ENCODE measurements at regions not wholly inside any gene's neighbourhood (a gene's known extent, or its start where the extent isn't known, plus 50 kb on each side); places are given as distances from the start of the nearest gene placed in this dataset.
"Not testable (repeated sequence)": the region's sequence is repeated elsewhere in the genome, so short reads cannot be mapped to it uniquely, and the experiment has no call there.

GRCh38 chr21:27034796-27035195, 67.9 kb upstream of the ADAMTS5 start:
- Histone ChIP-seq H3K27ac (ENCODE audit: insufficient read depth in 1 of 2, low read depth in 1 of 2, low read length in 2 of 2, poor library complexity in 1 of 2, severe bottlenecking in 2 of 2) (no peak overlapping the region), H3K4me3 (ENCODE audit: control insufficient read depth in 1 of 7, extremely low read depth in 1 of 7, insufficient read depth in 4 of 7, low read depth in 2 of 7, low read length in 6 of 7) (no peak overlapping the region), H3K27me3 (replicated peaks in 2 of 5; ENCODE audit: control insufficient read depth in 4 of 5, insufficient read depth in 5 of 5, low read length in 4 of 5) (no peaks in the 10 kb centered on the region), H3K9me3 (ENCODE audit: control extremely low read depth in 1 of 5, control insufficient read depth in 4 of 5, insufficient read depth in 2 of 5, low read depth in 1 of 5, low read length in 4 of 5) (no peaks in the 10 kb centered on the region), H3K36me3 (ENCODE audit: control insufficient read depth in 4 of 4, insufficient read depth in 4 of 4, low read length in 3 of 4) (no peaks in the 10 kb centered on the region), H3K4me1 (ENCODE audit: control extremely low read depth in 1 of 4, control insufficient read depth in 4 of 4, insufficient read depth in 4 of 4, low read length in 3 of 4) (no peaks in the 10 kb centered on the region)
- no CpG with 5 or more reads among the region's 1 CpG for WGBS (ENCODE audit: insufficient coverage)
- ChIA-PET POLR2A (no interaction called here), CTCF (no interaction called here)
- DNase-seq: no peak

DNA sequence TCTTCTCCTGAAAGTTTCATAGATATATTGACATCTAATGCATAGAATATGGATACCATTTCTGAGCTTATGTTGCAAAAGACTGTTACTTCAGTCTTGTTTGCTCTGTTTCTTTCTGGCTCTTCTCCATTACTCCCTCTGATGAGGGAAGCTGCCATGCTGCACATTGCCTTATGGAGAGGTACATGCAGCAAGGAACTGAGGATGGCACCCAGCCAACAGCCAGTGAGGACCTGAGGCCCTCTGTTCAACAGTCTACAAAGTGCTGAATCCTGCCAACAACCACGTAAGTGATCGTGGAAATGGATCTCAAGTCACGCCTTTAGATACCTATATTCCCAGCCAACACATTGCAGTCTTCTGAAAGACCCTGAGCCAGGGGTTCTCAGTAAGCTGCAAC, 66.6 kb upstream of the ADAMTS5 start:
- Histone ChIP-seq H3K36me3 (ENCODE audit: control insufficient read depth in 4 of 4, insufficient read depth in 4 of 4, low read length in 3 of 4) (no peaks in the 10 kb centered on the region), H3K27me3 (replicated peaks in 2 of 5; ENCODE audit: control insufficient read depth in 4 of 5, insufficient read depth in 5 of 5, low read length in 4 of 5) (no peaks in the 10 kb centered on the region), H3K27ac (ENCODE audit: insufficient read depth in 1 of 2, low read depth in 1 of 2, low read length in 2 of 2, poor library complexity in 1 of 2, severe bottlenecking in 2 of 2) (no peak overlapping the region), H3K9me3 (ENCODE audit: control extremely low read depth in 1 of 5, control insufficient read depth in 4 of 5, insufficient read depth in 2 of 5, low read depth in 1 of 5, low read length in 4 of 5) (no peaks in the 10 kb centered on the region), H3K4me1 (ENCODE audit: control extremely low read depth in 1 of 4, control insufficient read depth in 4 of 4, insufficient read depth in 4 of 4, low read length in 3 of 4) (no peaks in the 10 kb centered on the region), H3K4me3 (ENCODE audit: control insufficient read depth in 1 of 7, extremely low read depth in 1 of 7, insufficient read depth in 4 of 7, low read depth in 2 of 7, low read length in 6 of 7) (no peak overlapping the region)
- ChIA-PET CTCF (no interaction called here), POLR2A (no interaction called here)
- whole genome bisulfite sequencing (ENCODE audit: insufficient coverage): no CpG with 5 or more reads among the region's 3 CpGs
- DNase-seq: no peak

DNA sequence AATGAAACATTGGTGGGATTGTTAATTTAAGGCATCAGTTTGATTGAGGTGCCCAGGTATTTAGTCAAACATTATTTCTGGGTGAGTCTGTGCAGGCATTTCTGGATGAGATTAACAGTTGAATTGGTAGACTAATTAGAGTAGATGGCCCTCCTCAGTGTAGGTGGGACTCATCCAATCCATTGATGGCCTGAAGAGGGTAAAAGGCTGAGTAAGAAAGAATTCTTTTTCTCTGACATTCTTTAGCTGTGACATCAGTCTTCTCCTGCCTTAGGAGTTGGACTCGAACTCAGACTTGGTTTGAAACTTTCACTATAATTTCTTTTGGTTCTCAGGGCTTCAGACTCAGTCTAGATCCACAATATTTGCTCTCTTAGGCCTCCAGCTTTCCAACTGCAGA, 59.6 kb upstream of the ADAMTS5 start:
- Histone ChIP-seq H3K36me3 (ENCODE audit: control insufficient read depth in 4 of 4, insufficient read depth in 4 of 4, low read length in 3 of 4) (no peaks in the 10 kb centered on the region), H3K27ac (ENCODE audit: insufficient read depth in 1 of 2, low read depth in 1 of 2, low read length in 2 of 2, poor library complexity in 1 of 2, severe bottlenecking in 2 of 2) (no peak overlapping the region), H3K4me3 (ENCODE audit: control insufficient read depth in 1 of 7, extremely low read depth in 1 of 7, insufficient read depth in 4 of 7, low read depth in 2 of 7, low read length in 6 of 7) (no peak overlapping the region), H3K4me1 (ENCODE audit: control extremely low read depth in 1 of 4, control insufficient read depth in 4 of 4, insufficient read depth in 4 of 4, low read length in 3 of 4) (no peaks in the 10 kb centered on the region), H3K27me3 (replicated peaks in 2 of 5; ENCODE audit: control insufficient read depth in 4 of 5, insufficient read depth in 5 of 5, low read length in 4 of 5) (no peaks in the 10 kb centered on the region), H3K9me3 (ENCODE audit: control extremely low read depth in 1 of 5, control insufficient read depth in 4 of 5, insufficient read depth in 2 of 5, low read depth in 1 of 5, low read length in 4 of 5) (no peaks in the 10 kb centered on the region)
- CTCF ChIA-PET: no interaction called here
- 67% methylated on average over 1 of the region's 1 CpG for WGBS (ENCODE audit: insufficient coverage)
- POLR2A ChIA-PET: no interaction called here
- no peak for DNase-seq

- H3K4me1 ChIP-seq (ENCODE audit: control extremely low read depth in 1 of 4, control insufficient read depth in 4 of 4, insufficient read depth in 4 of 4, low read length in 3 of 4); DNase-seq; POLR2A ChIA-PET; H3K9me3 ChIP-seq (ENCODE audit: control extremely low read depth in 1 of 5, control insufficient read depth in 4 of 5, insufficient read depth in 2 of 5, low read depth in 1 of 5, low read length in 4 of 5); H3K36me3 ChIP-seq (ENCODE audit: control insufficient read depth in 4 of 4, insufficient read depth in 4 of 4, low read length in 3 of 4); H3K27me3 ChIP-seq (replicated peaks in 2 of 5; ENCODE audit: control insufficient read depth in 4 of 5, insufficient read depth in 5 of 5, low read length in 4 of 5); CTCF ChIA-PET; H3K4me3 ChIP-seq (ENCODE audit: control insufficient read depth in 1 of 7, extremely low read depth in 1 of 7, insufficient read depth in 4 of 7, low read depth in 2 of 7, low read length in 6 of 7); H3K27ac ChIP-seq (ENCODE audit: insufficient read depth in 1 of 2, low read depth in 1 of 2, low read length in 2 of 2, poor library complexity in 1 of 2, severe bottlenecking in 2 of 2): not testable (repeated sequence)
- WGBS (ENCODE audit: insufficient coverage): 50% methylated on average over 1 of the region's 10 CpGs
These were observed 58.8 kb upstream of the ADAMTS5 start for GRCh38 chr21:27025708-27026107.

- POLR2A ChIA-PET: no interaction called here
These were observed 58.1 kb upstream of the ADAMTS5 start for GRCh38 chr21:27024971-27025370.

DNA sequence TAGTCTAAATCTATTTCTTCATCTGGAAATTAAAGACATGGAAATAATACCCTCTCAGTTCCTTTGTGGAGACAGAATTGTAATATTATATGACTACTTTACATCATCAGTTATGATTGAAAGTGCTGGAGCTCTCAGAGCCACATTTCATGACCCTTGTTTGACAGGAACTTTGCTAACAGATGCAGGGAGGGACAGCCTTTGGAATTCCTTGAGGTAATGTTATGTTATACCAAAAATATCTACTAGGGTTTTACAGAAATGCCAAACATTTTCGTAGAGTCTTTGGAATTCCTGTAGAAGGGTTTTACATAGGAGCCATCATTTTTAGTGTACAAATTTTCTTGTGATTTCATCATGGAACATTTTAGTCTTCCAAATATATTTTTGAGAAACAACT, 57.4 kb upstream of the ADAMTS5 start:
- no CpG with 5 or more reads among the region's 1 CpG for WGBS (ENCODE audit: insufficient coverage)
- H3K9me3 ChIP-seq (ENCODE audit: control extremely low read depth in 1 of 5, control insufficient read depth in 4 of 5, insufficient read depth in 2 of 5, low read depth in 1 of 5, low read length in 4 of 5): no peaks in the 10 kb centered on the region
- H3K4me1 ChIP-seq (ENCODE audit: control extremely low read depth in 1 of 4, control insufficient read depth in 4 of 4, insufficient read depth in 4 of 4, low read length in 3 of 4): no peaks in the 10 kb centered on the region
- ChIA-PET CTCF (no interaction called here), POLR2A (no interaction called here)
- no peaks in the 10 kb centered on the region for H3K27me3 ChIP-seq (replicated peaks in 2 of 5; ENCODE audit: control insufficient read depth in 4 of 5, insufficient read depth in 5 of 5, low read length in 4 of 5)
- H3K4me3 ChIP-seq (ENCODE audit: control insufficient read depth in 1 of 7, extremely low read depth in 1 of 7, insufficient read depth in 4 of 7, low read depth in 2 of 7, low read length in 6 of 7): no peak overlapping the region
- DNase-seq: no peak
- no peaks in the 10 kb centered on the region for H3K36me3 ChIP-seq (ENCODE audit: control insufficient read depth in 4 of 4, insufficient read depth in 4 of 4, low read length in 3 of 4)
- no peak overlapping the region for H3K27ac ChIP-seq (ENCODE audit: insufficient read depth in 1 of 2, low read depth in 1 of 2, low read length in 2 of 2, poor library complexity in 1 of 2, severe bottlenecking in 2 of 2)

More at GRCh38 chr21:27024971-27025370, 58.1 kb upstream of the ADAMTS5 start:
- H3K36me3 ChIP-seq (ENCODE audit: control insufficient read depth in 4 of 4, insufficient read depth in 4 of 4, low read length in 3 of 4): no peaks in the 10 kb centered on the region
- no peak for DNase-seq
- CTCF ChIA-PET: no interaction called here
- H3K4me1 ChIP-seq (ENCODE audit: control extremely low read depth in 1 of 4, control insufficient read depth in 4 of 4, insufficient read depth in 4 of 4, low read length in 3 of 4): no peaks in the 10 kb centered on the region
- no CpG with 5 or more reads among the region's 1 CpG for WGBS (ENCODE audit: insufficient coverage)
- no peaks in the 10 kb centered on the region for H3K9me3 ChIP-seq (ENCODE audit: control extremely low read depth in 1 of 5, control insufficient read depth in 4 of 5, insufficient read depth in 2 of 5, low read depth in 1 of 5, low read length in 4 of 5)
- H3K4me3 ChIP-seq (ENCODE audit: control insufficient read depth in 1 of 7, extremely low read depth in 1 of 7, insufficient read depth in 4 of 7, low read depth in 2 of 7, low read length in 6 of 7): no peak overlapping the region
- no peaks in the 10 kb centered on the region for H3K27me3 ChIP-seq (replicated peaks in 2 of 5; ENCODE audit: control insufficient read depth in 4 of 5, insufficient read depth in 5 of 5, low read length in 4 of 5)
- H3K27ac ChIP-seq (ENCODE audit: insufficient read depth in 1 of 2, low read depth in 1 of 2, low read length in 2 of 2, poor library complexity in 1 of 2, severe bottlenecking in 2 of 2): no peak overlapping the region

DNA sequence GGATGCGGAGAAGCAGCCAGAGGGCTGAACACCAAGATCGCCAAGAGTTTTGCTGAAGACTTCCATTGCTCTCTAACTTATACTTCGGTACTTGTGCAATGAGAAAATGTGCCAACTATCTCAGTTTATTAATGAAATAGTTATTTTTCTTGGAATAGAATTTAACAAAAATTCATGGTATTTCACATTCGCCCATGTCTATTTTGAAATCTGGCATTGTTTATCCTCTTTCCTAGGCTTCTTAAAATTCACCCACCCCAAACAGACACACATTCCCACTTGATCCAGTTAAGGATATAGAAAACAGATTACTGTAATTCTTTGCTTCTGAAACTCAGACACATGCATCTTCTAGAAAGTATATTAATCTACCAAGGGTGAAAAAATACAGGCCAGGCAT, 56.3 kb upstream of the ADAMTS5 start:
- Histone ChIP-seq H3K27me3 (replicated peaks in 2 of 5; ENCODE audit: control insufficient read depth in 4 of 5, insufficient read depth in 5 of 5, low read length in 4 of 5) (no peaks in the 10 kb centered on the region), H3K9me3 (ENCODE audit: control extremely low read depth in 1 of 5, control insufficient read depth in 4 of 5, insufficient read depth in 2 of 5, low read depth in 1 of 5, low read length in 4 of 5) (no peaks in the 10 kb centered on the region), H3K4me3 (ENCODE audit: control insufficient read depth in 1 of 7, extremely low read depth in 1 of 7, insufficient read depth in 4 of 7, low read depth in 2 of 7, low read length in 6 of 7) (no peak overlapping the region), H3K4me1 (ENCODE audit: control extremely low read depth in 1 of 4, control insufficient read depth in 4 of 4, insufficient read depth in 4 of 4, low read length in 3 of 4) (no peaks in the 10 kb centered on the region), H3K36me3 (ENCODE audit: control insufficient read depth in 4 of 4, insufficient read depth in 4 of 4, low read length in 3 of 4) (no peaks in the 10 kb centered on the region), H3K27ac (ENCODE audit: insufficient read depth in 1 of 2, low read depth in 1 of 2, low read length in 2 of 2, poor library complexity in 1 of 2, severe bottlenecking in 2 of 2) (no peak overlapping the region)
- ChIA-PET CTCF (no interaction called here), POLR2A (no interaction called here)
- 100% methylated on average over 2 of the region's 4 CpGs for WGBS (ENCODE audit: insufficient coverage)
- no peak for DNase-seq

DNA sequence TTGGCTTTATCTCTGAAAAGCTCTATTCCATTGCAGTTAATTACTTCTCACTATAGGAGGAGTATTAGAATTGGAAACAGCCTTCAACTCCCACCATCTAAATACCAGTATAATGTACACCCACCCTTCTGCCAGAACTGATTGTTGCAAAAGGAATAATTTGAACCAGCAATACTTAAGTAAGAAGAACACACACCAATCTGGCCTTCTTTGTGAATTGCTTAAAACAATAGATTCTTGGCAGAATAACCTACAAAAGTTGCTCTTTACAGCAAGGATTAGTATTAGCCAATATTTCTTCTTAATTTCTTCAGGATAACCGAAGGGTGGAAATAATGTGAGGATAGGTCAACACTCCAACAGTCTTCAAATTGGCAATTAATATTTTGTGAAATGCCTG, 54.9 kb upstream of the ADAMTS5 start:
- Histone ChIP-seq H3K4me3 (ENCODE audit: control insufficient read depth in 1 of 7, extremely low read depth in 1 of 7, insufficient read depth in 4 of 7, low read depth in 2 of 7, low read length in 6 of 7) (no peak overlapping the region), H3K4me1 (ENCODE audit: control extremely low read depth in 1 of 4, control insufficient read depth in 4 of 4, insufficient read depth in 4 of 4, low read length in 3 of 4) (no peaks in the 10 kb centered on the region), H3K27me3 (replicated peaks in 2 of 5; ENCODE audit: control insufficient read depth in 4 of 5, insufficient read depth in 5 of 5, low read length in 4 of 5) (no peaks in the 10 kb centered on the region), H3K9me3 (ENCODE audit: control extremely low read depth in 1 of 5, control insufficient read depth in 4 of 5, insufficient read depth in 2 of 5, low read depth in 1 of 5, low read length in 4 of 5) (no peaks in the 10 kb centered on the region), H3K27ac (ENCODE audit: insufficient read depth in 1 of 2, low read depth in 1 of 2, low read length in 2 of 2, poor library complexity in 1 of 2, severe bottlenecking in 2 of 2) (no peak overlapping the region), H3K36me3 (ENCODE audit: control insufficient read depth in 4 of 4, insufficient read depth in 4 of 4, low read length in 3 of 4) (no peaks in the 10 kb centered on the region)
- no peak for DNase-seq
- WGBS (ENCODE audit: insufficient coverage): no CpG with 5 or more reads among the region's 1 CpG
- POLR2A ChIA-PET: no interaction called here
- CTCF ChIA-PET: no interaction called here

Data from common myeloid progenitor, CD34-positive (primary cell).